ENCODE measurements at regions not wholly inside any gene's neighbourhood (a gene's known extent, or its start where the extent isn't known, plus 50 kb on each side); places are given as distances from the start of the nearest gene placed in this dataset.

GRCh38 chr6:6844530-6844929, 256.0 kb downstream of the LY86 start:
- no peaks in the 10 kb centered on the region for H3K36me3 ChIP-seq (ENCODE audit: control insufficient read depth in 2 of 2, insufficient read depth in 1 of 2, low read length in 2 of 2)
- TF ChIP-seq ZNF202 (tag by site-specific recombination; IDR thresholded peaks at IDR 0.05; ENCODE audit: borderline replicate concordance): no peak
- no peak for TF ChIP-seq ZNF658 (tag by site-specific recombination; IDR thresholded peaks at IDR 0.05)
- TF ChIP-seq ZNF664 (tag by site-specific recombination; IDR thresholded peaks at IDR 0.05): no peak
- no peak for TF ChIP-seq ZNF121 (tag by site-specific recombination; IDR thresholded peaks at IDR 0.05)
- no peak for TF ChIP-seq ZSCAN16 (tag by site-specific recombination; IDR thresholded peaks at IDR 0.05)
- no peak for TF ChIP-seq ZNF362 (tag by site-specific recombination; IDR thresholded peaks at IDR 0.05)
- TF ChIP-seq ZNF239 (tag by site-specific recombination; IDR thresholded peaks at IDR 0.05): no peak
- TF ChIP-seq ZNF513 (tag by site-specific recombination; IDR thresholded peaks at IDR 0.05): no peak
- TF ChIP-seq CTCF (tag by site-specific recombination; IDR thresholded peaks at IDR 0.05): no peak
- TF ChIP-seq ZSCAN18 (tag by site-specific recombination; IDR thresholded peaks at IDR 0.05): no peak
- TF ChIP-seq PRDM1 (tag by site-specific recombination; IDR thresholded peaks at IDR 0.05): no peak
- TF ChIP-seq ZNF529 (tag by site-specific recombination; IDR thresholded peaks at IDR 0.05; ENCODE audit: insufficient replicate concordance): no peak
- TF ChIP-seq ZNF704 (tag by site-specific recombination; IDR thresholded peaks at IDR 0.05): no peak
- no peak for TF ChIP-seq YY1 (tag by site-specific recombination; IDR thresholded peaks at IDR 0.05)
- no peak for TF ChIP-seq ZNF830 (tag by site-specific recombination; IDR thresholded peaks at IDR 0.05; ENCODE audit: low read depth)
- ChIA-PET POLR2A (no interaction called here), CTCF (no interaction called here)
- H3K4me1 ChIP-seq (ENCODE audit: control insufficient read depth, insufficient read depth, low read length): no peaks in the 10 kb centered on the region
- no peak overlapping the region for H3K27ac ChIP-seq (ENCODE audit: extremely low read depth, low read depth, low read length)
- no peak overlapping the region for H3K4me3 ChIP-seq (ENCODE audit: low read depth, low read length)
- no peaks in the 10 kb centered on the region for H3K9me3 ChIP-seq (ENCODE audit: control insufficient read depth, insufficient read depth, low read depth, low read length)

GRCh38 chr6:6845603-6846002, 257.1 kb downstream of the LY86 start:
- TF ChIP-seq SETDB1 (IDR thresholded peaks at IDR 0.05; ENCODE audit: insufficient read length, low read length): peak; percentile 47
- TF ChIP-seq ZNF18 (tag by site-specific recombination; IDR thresholded peaks at IDR 0.05): no peak
- ChIA-PET CTCF (no interaction called here), POLR2A (no interaction called here)
- Histone ChIP-seq H3K4me1 (ENCODE audit: control insufficient read depth, insufficient read depth, low read length) (no peaks in the 10 kb centered on the region), H3K27ac (ENCODE audit: extremely low read depth, low read depth, low read length) (no peak overlapping the region), H3K4me3 (ENCODE audit: low read depth, low read length) (no peak overlapping the region), H3K36me3 (ENCODE audit: control insufficient read depth in 2 of 2, insufficient read depth in 1 of 2, low read length in 2 of 2) (no peaks in the 10 kb centered on the region), H3K9me3 (ENCODE audit: control insufficient read depth, insufficient read depth, low read depth, low read length) (no peaks in the 10 kb centered on the region)

Measured in HEK293 (cell line).